IMR-90 (cell line): ENCODE measurements at regions not wholly inside any gene's neighbourhood (a gene's known extent, or its start where the extent isn't known, plus 50 kb on each side); places are given as distances from the start of the nearest gene placed in this dataset.

Source experiments
- ATAC-seq: fragments of 200-7000 bp; cut with Tn5 transposase; 2 replicates; pipeline ENCODE4 v1.9.1; 2020; ENCODE audit warnings: low read depth, mild to moderate bottlenecking, moderate library complexity
- BruUV-seq: library from RNA; stranded (reverse); fragments of 400-500 nt; replicated peaks from 2 replicates; lab custom pipeline; 2021; lab: Mats Ljungman, UMichigan
- CTCF ChIA-PET: fragments of 300-600 bp; formaldehyde crosslinking; extraction: SDS; loops from one replicate; lab custom pipeline; 2021; ENCODE audit warnings: antibody characterized with exemption; lab: Yijun Ruan, JAX
- POLR2A ChIA-PET: fragments of 300-600 bp; sonication (Branson Sonifier 250); formaldehyde crosslinking; loops from one replicate; lab custom pipeline; 2022; ENCODE audit warnings: antibody characterized with exemption; ENCODE audit not compliant: unreplicated experiment; lab: Charles Lee
- DNase-seq: peaks from one replicate; pipeline ENCODE4 v3.0.0; 2013
- H2AFZ ChIP-seq: replicated peaks from 2 replicates; pipeline ENCODE3; 2013; ENCODE audit warnings: low read length, mild to moderate bottlenecking; ENCODE audit not compliant: poor library complexity
- H2AK5ac ChIP-seq: 2 replicates; pipeline ENCODE4 v1.6.1; 2013; ENCODE audit warnings: low read depth, low read length, inconsistent platforms
- H2AK9ac ChIP-seq: replicated peaks from 2 replicates; pipeline ENCODE3; 2013; ENCODE audit warnings: mild to moderate bottlenecking, low read depth, low read length, moderate library complexity; ENCODE audit not compliant: poor library complexity
- H2BK120ac ChIP-seq: 2 replicates; pipeline ENCODE4 v1.6.1; 2013; ENCODE audit warnings: low read depth, low read length, inconsistent platforms
- H2BK15ac ChIP-seq: 3 replicates; pipeline ENCODE4 v1.6.1; 2013; ENCODE audit warnings: low read depth, low read length, inconsistent platforms
- H2BK20ac ChIP-seq: 2 replicates; pipeline ENCODE4 v1.6.1; 2013; ENCODE audit warnings: low read depth, mild to moderate bottlenecking, inconsistent platforms, low read length, moderate library complexity
- H2BK5ac ChIP-seq: 2 replicates; pipeline ENCODE4 v1.6.1; 2013; ENCODE audit warnings: mild to moderate bottlenecking, low read depth, low read length, inconsistent platforms; ENCODE audit not compliant: poor library complexity, severe bottlenecking
- H3K14ac ChIP-seq: replicated peaks from 2 replicates; pipeline ENCODE4 v1.6.1; 2013; ENCODE audit warnings: low read depth, low read length, inconsistent platforms
- H3K18ac ChIP-seq: 2 replicates; pipeline ENCODE4 v1.6.1; 2013; ENCODE audit warnings: low read depth, low read length, control low read depth
- H3K23ac ChIP-seq: 2 replicates; pipeline ENCODE4 v1.6.1; 2013; ENCODE audit warnings: low read depth, low read length, inconsistent platforms
- H3K27ac ChIP-seq: 2 replicates; pipeline ENCODE4 v1.5.1; 2013; ENCODE audit warnings: mild to moderate bottlenecking, control low read depth, low read length; ENCODE audit not compliant: insufficient read depth
- H3K27me3 ChIP-seq: 2 replicates; pipeline ENCODE4 v1.6.1; 2013; ENCODE audit warnings: low read length; ENCODE audit not compliant: control insufficient read depth, insufficient read depth
- H3K36me3 ChIP-seq: 2 replicates; pipeline ENCODE4 v1.6.1; 2013; ENCODE audit warnings: low read length, mixed read lengths; ENCODE audit not compliant: control insufficient read depth, insufficient read depth
- H3K4ac ChIP-seq: 2 replicates; pipeline ENCODE4 v1.6.1; 2013; ENCODE audit warnings: low read depth, low read length, inconsistent platforms
- H3K4me1 ChIP-seq: 2 replicates; pipeline ENCODE4 v1.6.1; 2013; ENCODE audit warnings: low read length, mixed read lengths; ENCODE audit not compliant: control insufficient read depth, insufficient read depth
- H3K4me2 ChIP-seq: 2 replicates; pipeline ENCODE4 v1.6.1; 2013; ENCODE audit warnings: low read depth, mild to moderate bottlenecking, control low read depth, low read length, moderate library complexity
- H3K4me3 ChIP-seq: 2 replicates; pipeline ENCODE4 v1.5.1; 2013; ENCODE audit warnings: low read depth, mild to moderate bottlenecking, control low read depth, low read length, moderate library complexity; ENCODE audit not compliant: insufficient read depth
- H3K56ac ChIP-seq: 2 replicates; pipeline ENCODE4 v1.6.1; 2013; ENCODE audit warnings: low read length, inconsistent platforms; ENCODE audit not compliant: insufficient read depth; ENCODE audit errors: extremely low read depth
- H3K79me1 ChIP-seq, 2 experiments: 2 replicates each; pipeline ENCODE4 v1.6.1; 2013; ENCODE audit warnings: low read length in 2 of 2, inconsistent platforms in 1 of 2, low read depth in 1 of 2
- H3K9ac ChIP-seq: 2 replicates; pipeline ENCODE4 v1.6.1; 2013; ENCODE audit warnings: low read depth, low read length, control low read depth
- H3K9me1 ChIP-seq: 2 replicates; pipeline ENCODE4 v1.6.1; 2013; ENCODE audit warnings: low read length, inconsistent platforms; ENCODE audit not compliant: insufficient read depth
- H3K9me3 ChIP-seq: 2 replicates; pipeline ENCODE4 v1.6.1; 2013; ENCODE audit warnings: low read length; ENCODE audit not compliant: control insufficient read depth, insufficient read depth
- H4K20me1 ChIP-seq: 2 replicates; pipeline ENCODE4 v1.6.1; 2013; ENCODE audit warnings: low read length, inconsistent platforms; ENCODE audit not compliant: insufficient read depth
- H4K5ac ChIP-seq: 2 replicates; pipeline ENCODE4 v1.6.1; 2013; ENCODE audit warnings: mild to moderate bottlenecking, low read depth, low read length, control low read depth
- H4K8ac ChIP-seq, 2 experiments: 2 replicates each; pipeline ENCODE4 v1.6.1; 2013; ENCODE audit warnings: low read depth in 2 of 2, low read length in 2 of 2, control low read depth in 1 of 2, inconsistent platforms in 1 of 2
- H4K91ac ChIP-seq: 2 replicates; pipeline ENCODE4 v1.6.1; 2013; ENCODE audit warnings: low read depth, low read length, inconsistent platforms; ENCODE audit not compliant: insufficient read depth
- BHLHE40 ChIP-seq: fragments of 150-350 bp; IDR thresholded peaks from 2 replicates; pipeline ENCODE4 v1.6.1; 2016; ENCODE audit warnings: mild to moderate bottlenecking, low read depth, low read length
- MAFK ChIP-seq: IDR thresholded peaks from 2 replicates; pipeline ENCODE4 v1.6.1; 2012; ENCODE audit warnings: low read depth, low read length, improper control_type of control experiment
- MXI1 ChIP-seq: IDR thresholded peaks from 2 replicates; pipeline ENCODE4 v1.6.1; 2012; ENCODE audit warnings: low read depth, mild to moderate bottlenecking, low read length, moderate library complexity, borderline replicate concordance
- RCOR1 ChIP-seq: IDR thresholded peaks from 2 replicates; pipeline ENCODE4 v1.6.1; 2012; ENCODE audit warnings: mild to moderate bottlenecking, low read length, improper control_type of control experiment; ENCODE audit not compliant: insufficient replicate concordance
- dilution Hi-C: fragments of 300-500 bp; cut with HindIII; formaldehyde crosslinking; loops from one replicate; pipeline ENCODE4 v1.14.3; 2018; ENCODE audit warnings: low sequenced_read_pairs; ENCODE audit not compliant: unreplicated experiment
- in situ Hi-C: fragments of 300-500 bp; cut with MboI; formaldehyde crosslinking; loops from 3 replicates; pipeline ENCODE4 v1.14.3; 2019; ENCODE audit warnings: low sequenced_read_pairs, inconsistent platforms, mixed read lengths
- intact Hi-C: fragments of 100-400 bp; cut with micrococcal nuclease; formaldehyde crosslinking; loops from 2 replicates; pipeline ENCODE4 v1.10.0; 2022
- TF ChIP-seq, protein P1 (sequence below): fragments of 150-350 bp; IDR thresholded peaks from 2 replicates; pipeline ENCODE4 v1.6.1; 2016; ENCODE audit warnings: low read depth, mild to moderate bottlenecking, low read length, moderate library complexity, borderline replicate concordance

DNA sequence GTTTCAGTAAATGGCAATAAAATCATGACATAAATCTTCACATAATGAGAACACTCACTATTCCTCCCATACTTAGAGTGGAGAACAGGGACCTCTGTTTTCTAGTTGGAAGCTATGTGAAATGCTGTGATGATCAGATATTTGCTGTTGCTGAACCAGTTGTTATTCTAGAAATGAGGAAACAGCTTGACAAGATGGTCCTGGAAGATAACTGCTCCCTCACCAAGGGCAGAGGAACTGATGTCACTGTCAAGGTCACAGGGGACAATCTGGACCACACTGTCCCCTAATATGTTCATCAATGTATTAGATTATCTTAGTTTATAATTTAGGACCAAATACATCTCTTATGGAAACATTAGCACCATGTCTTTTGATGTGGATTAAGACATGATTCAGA is 1173.3 kb downstream of the PCDH17 start:
- H2AK5ac ChIP-seq = no peak overlapping the region
- H2AK9ac ChIP-seq = no peak overlapping the region
- no peak overlapping the region for H3K23ac ChIP-seq
- intact Hi-C loops (no loop called here), in situ Hi-C loops (no loop called here), dilution Hi-C loops (no loop called here)
- POLR2A ChIA-PET = no interaction called here
- H3K27ac ChIP-seq = no peak overlapping the region
- H3K27me3 ChIP-seq = no peaks in the 10 kb centered on the region
- H3K4me1 ChIP-seq = no peaks in the 10 kb centered on the region
- BruUV-seq = no TSS peak
- H3K79me1 ChIP-seq = no peaks in the 10 kb centered on the region
- no peak overlapping the region for H3K4me2 ChIP-seq
- no peak overlapping the region for H2BK20ac ChIP-seq
- H3K36me3 ChIP-seq = no peaks in the 10 kb centered on the region
- ATAC-seq (no peak), DNase-seq (no peak)
- H3K9ac ChIP-seq = no peak overlapping the region
- no peak overlapping the region for H2BK15ac ChIP-seq
- H3K18ac ChIP-seq = no peak overlapping the region
- no peak overlapping the region for H3K4me3 ChIP-seq
- H3K4ac ChIP-seq = no peak overlapping the region
- H2BK5ac ChIP-seq = no peak overlapping the region
- H3K56ac ChIP-seq = no peak overlapping the region
- no peak overlapping the region for H3K14ac ChIP-seq
- H4K8ac ChIP-seq = no peak overlapping the region
- no peak overlapping the region for H4K5ac ChIP-seq
- H2AFZ ChIP-seq = no peak overlapping the region
- H4K20me1 ChIP-seq = no peaks in the 10 kb centered on the region
- no peaks in the 10 kb centered on the region for H3K9me1 ChIP-seq
- no peak for TF ChIP-seq BHLHE40
- no peak for TF ChIP-seq MXI1
- TF ChIP-seq RCOR1 = no peak
- TF ChIP-seq, protein P1, sequence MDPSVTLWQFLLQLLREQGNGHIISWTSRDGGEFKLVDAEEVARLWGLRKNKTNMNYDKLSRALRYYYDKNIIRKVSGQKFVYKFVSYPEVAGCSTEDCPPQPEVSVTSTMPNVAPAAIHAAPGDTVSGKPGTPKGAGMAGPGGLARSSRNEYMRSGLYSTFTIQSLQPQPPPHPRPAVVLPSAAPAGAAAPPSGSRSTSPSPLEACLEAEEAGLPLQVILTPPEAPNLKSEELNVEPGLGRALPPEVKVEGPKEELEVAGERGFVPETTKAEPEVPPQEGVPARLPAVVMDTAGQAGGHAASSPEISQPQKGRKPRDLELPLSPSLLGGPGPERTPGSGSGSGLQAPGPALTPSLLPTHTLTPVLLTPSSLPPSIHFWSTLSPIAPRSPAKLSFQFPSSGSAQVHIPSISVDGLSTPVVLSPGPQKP = no peak
- no peak for TF ChIP-seq MAFK
- H2BK120ac ChIP-seq = no peak overlapping the region
- CTCF ChIA-PET = no interaction called here
- no peak overlapping the region for H4K91ac ChIP-seq
- H3K9me3 ChIP-seq = no peaks in the 10 kb centered on the region
